ENCODE measurements at regions not wholly inside any gene's neighbourhood (a gene's known extent, or its start where the extent isn't known, plus 50 kb on each side); places are given as distances from the start of the nearest gene placed in this dataset.

DNA sequence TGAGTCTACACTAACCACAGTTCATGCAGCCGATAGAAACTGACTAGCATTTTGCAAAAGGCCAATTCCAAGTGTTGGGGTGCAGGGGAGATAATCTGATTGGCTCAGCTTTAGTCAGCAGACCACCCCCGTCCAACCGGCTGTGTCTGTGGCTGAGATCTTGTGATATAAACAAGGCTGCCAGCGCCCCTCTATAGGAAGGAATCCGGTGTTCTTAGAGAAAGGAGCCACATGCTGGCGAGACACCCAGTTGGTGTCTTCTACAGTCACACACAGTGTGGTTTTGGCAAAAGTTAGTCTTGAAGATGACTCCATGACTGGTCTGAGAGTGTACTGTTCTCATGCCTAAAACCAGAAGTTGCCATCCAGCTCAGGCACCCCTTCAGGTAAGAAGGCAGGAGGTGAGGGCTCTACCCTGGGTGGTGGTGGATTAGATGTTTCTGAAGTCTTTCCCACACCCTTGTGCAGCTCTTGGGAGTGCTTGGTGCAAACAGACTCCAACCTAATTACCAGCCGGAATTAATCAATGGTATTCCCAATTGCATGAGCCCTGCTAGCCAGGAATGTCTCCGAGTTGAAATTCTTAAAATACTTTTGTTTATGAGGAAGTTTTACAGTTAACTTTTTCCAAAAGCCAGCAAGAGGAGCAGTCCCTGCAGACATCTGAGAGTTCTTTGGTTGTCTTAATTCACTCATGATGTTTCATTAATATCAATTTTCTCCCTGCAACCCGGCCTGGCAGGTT, 172.3 kb upstream of the IRX6 start:
- peaks cover 0 to under 1% (median 0%) of the 10 kb centered on the region in 9 donors for H3K9me3 Mint-ChIP-seq
- no peaks in the 10 kb centered on the region for H3K4me1 Mint-ChIP-seq
- ATAC-seq, result no peak
- no peaks in the 10 kb centered on the region for H3K36me3 Mint-ChIP-seq
- no peak overlapping the region for H3K27ac Mint-ChIP-seq
- no peak for DNase-seq
- peaks cover 2 to 24% (median 3%) of the 10 kb centered on the region in 5 donors for H3K27me3 Mint-ChIP-seq
- POLR2A ChIA-PET, result no interaction called here
- H3K4me3 Mint-ChIP-seq, result no peak overlapping the region

DNA sequence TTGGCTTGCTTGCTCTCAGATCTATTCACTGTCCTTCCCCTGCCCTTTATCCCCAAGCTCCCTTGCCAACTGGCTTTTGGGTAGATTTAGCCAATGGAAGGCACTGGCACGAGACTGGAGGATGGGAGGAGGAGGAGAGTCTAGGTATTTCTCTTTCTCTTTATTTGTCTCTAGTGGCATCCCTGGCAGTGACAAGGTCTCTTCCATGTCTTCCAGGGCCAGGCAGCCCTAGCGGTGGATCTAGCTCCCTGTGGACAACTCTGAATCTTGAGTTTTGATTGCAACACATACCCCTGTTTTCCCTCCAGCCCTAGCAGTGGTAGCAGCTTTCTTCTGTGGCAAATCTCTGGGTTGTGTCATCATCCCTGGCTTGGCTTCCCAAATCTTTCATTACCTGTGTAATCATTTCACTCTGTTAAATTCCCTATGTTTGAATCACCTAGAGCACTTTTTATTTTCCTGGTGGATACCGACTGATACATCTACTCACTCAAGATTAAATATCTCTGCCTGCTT, 171.1 kb upstream of the IRX6 start:
- H3K4me1 Mint-ChIP-seq, result no peaks in the 10 kb centered on the region
- DNase-seq (no peak), ATAC-seq (no peak)
- H3K27ac Mint-ChIP-seq, result no peak overlapping the region
- no peak overlapping the region for H3K4me3 Mint-ChIP-seq
- H3K9me3 Mint-ChIP-seq, result peaks cover 0 to 6% (median 0%) of the 10 kb centered on the region in 9 donors
- H3K36me3 Mint-ChIP-seq, result no peaks in the 10 kb centered on the region
- POLR2A ChIA-PET, result no interaction called here
- H3K27me3 Mint-ChIP-seq, result peaks cover 2 to 27% (median 3%) of the 10 kb centered on the region in 5 donors

DNA sequence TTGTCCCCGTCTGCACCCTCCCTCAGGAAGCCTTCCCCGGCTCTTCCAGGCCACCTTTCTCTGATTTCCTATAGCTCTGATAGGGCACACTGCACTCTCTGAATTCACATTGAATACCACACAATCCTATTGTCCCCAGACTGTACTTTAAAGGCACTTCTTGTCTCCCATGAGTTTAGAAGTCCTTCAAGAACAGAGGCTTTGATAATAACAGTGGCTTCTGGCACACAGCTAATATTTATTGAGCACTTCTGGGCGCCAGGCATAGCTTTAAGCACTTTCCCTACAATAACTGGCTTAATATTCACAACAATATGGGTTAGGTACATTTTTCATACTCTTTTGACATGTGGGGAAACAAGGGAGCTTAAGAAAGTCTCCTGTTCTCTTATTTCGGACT, 169.7 kb upstream of the IRX6 start:
- DNase-seq (no peak), ATAC-seq (no peak)
- Mint-ChIP-seq H3K9me3 (peaks cover 0 to 12% (median 0%) of the 10 kb centered on the region in 9 donors), H3K27me3 (peaks cover 2 to 26% (median 3%) of the 10 kb centered on the region in 5 donors), H3K36me3 (no peaks in the 10 kb centered on the region), H3K4me1 (no peaks in the 10 kb centered on the region), H3K4me3 (no peak overlapping the region), H3K27ac (no peak overlapping the region)
- POLR2A ChIA-PET, result no interaction called here

DNA sequence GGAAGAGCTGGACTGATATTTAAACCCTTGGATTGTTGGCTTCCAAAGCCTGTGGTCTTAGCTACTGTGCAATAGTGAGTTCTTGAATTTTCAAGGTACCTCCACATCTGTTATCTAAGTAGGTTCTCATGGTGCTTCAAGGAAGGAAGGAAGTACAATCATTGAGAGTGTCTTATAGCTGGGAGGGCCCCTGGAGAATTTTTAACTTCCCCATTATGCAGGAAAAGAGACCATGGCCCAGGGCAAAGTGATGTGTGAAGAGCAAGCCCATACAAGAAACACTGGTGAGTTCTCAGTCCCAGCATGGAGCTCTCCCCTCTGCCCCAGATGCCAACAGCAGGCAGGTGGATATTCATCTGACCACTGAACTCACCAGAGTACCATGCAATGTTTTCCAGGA, 169.0 kb upstream of the IRX6 start:
- Mint-ChIP-seq H3K4me1 (no peaks in the 10 kb centered on the region), H3K9me3 (peaks cover 0 to 13% (median 0%) of the 10 kb centered on the region in 9 donors), H3K27ac (no peak overlapping the region), H3K36me3 (no peaks in the 10 kb centered on the region), H3K4me3 (no peak overlapping the region), H3K27me3 (peaks cover 0 to 30% (median 5%) of the 10 kb centered on the region in 5 donors)
- DNase-seq (no peak), ATAC-seq (no peak)
- POLR2A ChIA-PET, result no interaction called here

DNA sequence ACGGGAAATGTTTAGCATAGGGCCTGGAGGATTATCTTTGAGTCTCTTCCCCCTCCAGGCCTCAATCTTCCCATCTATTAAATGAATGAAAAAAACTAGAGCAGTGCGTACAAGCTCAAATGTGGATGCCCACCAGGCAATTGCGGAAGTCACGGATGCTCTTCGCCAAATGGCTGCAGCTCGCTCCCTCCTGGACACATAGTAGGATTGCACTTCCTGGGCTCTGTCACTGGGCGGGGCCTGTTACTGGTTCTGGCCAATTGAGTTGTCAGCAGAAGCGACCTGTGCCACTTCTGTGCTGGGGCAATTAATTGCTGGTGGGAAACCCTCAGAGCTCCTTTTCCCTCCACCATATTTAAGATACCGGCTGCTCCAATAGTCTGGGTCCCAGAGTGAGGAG, 168.2 kb upstream of the IRX6 start:
- no peaks in the 10 kb centered on the region for H3K36me3 Mint-ChIP-seq
- H3K9me3 Mint-ChIP-seq, result peaks cover 0 to 13% (median 0%) of the 10 kb centered on the region in 9 donors
- no peak overlapping the region for H3K27ac Mint-ChIP-seq
- H3K4me1 Mint-ChIP-seq, result no peaks in the 10 kb centered on the region
- ATAC-seq, result no peak
- no peak for DNase-seq
- no peak overlapping the region for H3K4me3 Mint-ChIP-seq
- POLR2A ChIA-PET, result no interaction called here
- H3K27me3 Mint-ChIP-seq, result peaks cover 0 to 30% (median 5%) of the 10 kb centered on the region in 5 donors

DNA sequence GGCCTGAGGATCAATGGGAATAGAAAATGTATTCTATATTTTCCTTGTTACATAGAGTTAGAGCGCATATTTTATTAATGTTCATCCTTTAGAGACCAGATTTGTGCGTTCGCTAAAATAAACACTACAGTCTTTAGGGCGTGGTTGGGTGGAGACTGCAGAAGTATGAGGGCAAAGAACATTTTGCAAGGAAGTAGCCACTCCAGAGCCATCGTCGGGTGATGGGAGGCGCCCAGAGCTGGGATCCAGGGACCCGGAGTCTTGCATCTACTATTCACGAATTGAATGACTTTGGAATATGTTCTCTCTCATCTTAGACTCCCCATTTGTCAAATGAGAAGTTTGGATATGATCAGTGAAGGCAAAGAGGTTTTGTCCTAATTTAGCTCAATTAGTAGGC, 154.2 kb upstream of the IRX6 start:
- no peak for ATAC-seq
- no peaks in the 10 kb centered on the region for H3K4me1 Mint-ChIP-seq
- POLR2A ChIA-PET, result no interaction called here
- DNase-seq, result no peak
- H3K27ac Mint-ChIP-seq, result no peak overlapping the region
- peaks cover 0 to 5% (median 4%) of the 10 kb centered on the region in 5 donors for H3K27me3 Mint-ChIP-seq
- no peak overlapping the region for H3K4me3 Mint-ChIP-seq
- no peaks in the 10 kb centered on the region for H3K36me3 Mint-ChIP-seq
- no peaks in the 10 kb centered on the region for H3K9me3 Mint-ChIP-seq

DNA sequence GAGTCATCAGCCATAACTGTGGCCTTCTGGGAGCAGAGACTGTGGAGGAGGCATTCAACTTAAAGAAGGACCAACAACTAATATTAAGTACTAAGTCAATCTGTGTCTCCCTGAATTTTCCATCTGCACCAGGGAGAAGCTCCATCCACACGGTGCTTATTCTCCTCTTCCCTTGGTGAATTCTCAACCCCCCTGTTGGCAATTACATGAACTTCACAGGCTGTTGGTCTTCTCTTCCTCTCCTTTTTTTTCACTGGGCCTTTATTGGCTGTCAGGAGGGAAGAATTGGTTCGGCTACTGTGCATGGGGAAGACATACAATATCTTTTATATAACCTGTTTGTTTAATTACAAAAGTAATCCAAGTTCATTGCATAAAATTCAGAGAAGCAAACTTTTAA, 152.8 kb upstream of the IRX6 start:
- POLR2A ChIA-PET, result no interaction called here
- DNase-seq (no peak), ATAC-seq (no peak)
- H3K9me3 Mint-ChIP-seq, result no peaks in the 10 kb centered on the region
- H3K27ac Mint-ChIP-seq, result no peak overlapping the region
- peaks cover 0 to 4% (median 2%) of the 10 kb centered on the region in 5 donors for H3K27me3 Mint-ChIP-seq
- H3K4me1 Mint-ChIP-seq, result no peaks in the 10 kb centered on the region
- no peaks in the 10 kb centered on the region for H3K36me3 Mint-ChIP-seq
- no peak overlapping the region for H3K4me3 Mint-ChIP-seq

DNA sequence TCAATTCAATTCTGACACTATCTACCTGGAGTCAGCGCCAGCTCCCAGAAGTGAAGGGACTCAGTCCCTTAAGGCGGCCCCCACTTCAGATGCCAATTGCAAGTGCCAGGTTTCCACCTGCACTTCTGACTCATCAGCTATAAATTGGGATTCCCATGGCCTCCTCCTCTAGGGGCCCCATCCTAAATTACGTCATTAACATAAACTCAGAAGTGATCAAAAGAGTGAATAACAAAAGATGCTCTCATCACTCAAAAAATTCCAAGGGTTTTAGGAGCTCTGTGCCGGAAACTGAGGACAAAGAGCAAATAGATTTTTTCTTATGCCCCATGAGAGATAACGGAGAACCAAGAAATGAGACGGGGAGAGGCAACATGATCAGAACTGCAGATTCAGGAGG, 148.6 kb upstream of the IRX6 start:
- ATAC-seq (no peak), DNase-seq (no peak)
- H3K36me3 Mint-ChIP-seq, result no peaks in the 10 kb centered on the region
- H3K4me1 Mint-ChIP-seq, result no peaks in the 10 kb centered on the region
- H3K27me3 Mint-ChIP-seq, result peaks cover 0 to 8% (median 3%) of the 10 kb centered on the region in 5 donors
- no peak overlapping the region for H3K27ac Mint-ChIP-seq
- H3K4me3 Mint-ChIP-seq, result no peak overlapping the region
- H3K9me3 Mint-ChIP-seq, result no peaks in the 10 kb centered on the region
- POLR2A ChIA-PET, result no interaction called here

DNA sequence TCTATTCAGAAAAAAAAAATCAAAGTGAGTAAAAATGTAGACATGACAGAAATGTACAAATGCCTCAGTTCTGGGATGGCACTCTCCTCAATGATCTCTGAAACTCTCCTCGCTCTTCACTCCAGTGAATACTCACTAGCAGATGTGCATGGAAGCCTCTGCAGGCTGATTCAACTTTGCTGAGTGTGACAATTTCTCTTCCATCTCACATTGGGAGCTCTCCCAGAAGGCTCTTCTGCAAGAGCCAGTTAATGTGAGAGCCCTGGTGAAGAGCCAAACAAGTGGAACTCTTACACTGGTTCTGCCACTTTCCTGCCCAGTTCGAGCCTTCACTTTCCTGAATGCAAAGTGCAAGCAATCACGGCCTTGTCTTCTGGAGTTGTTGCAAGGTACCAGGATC, 147.1 kb upstream of the IRX6 start:
- Mint-ChIP-seq H3K9me3 (no peaks in the 10 kb centered on the region), H3K27ac (no peak overlapping the region), H3K4me1 (no peaks in the 10 kb centered on the region), H3K4me3 (no peak overlapping the region), H3K36me3 (no peaks in the 10 kb centered on the region), H3K27me3 (peaks cover 0 to 8% (median 3%) of the 10 kb centered on the region in 5 donors)
- DNase-seq (no peak), ATAC-seq (no peak)
- POLR2A ChIA-PET, result no interaction called here

DNA sequence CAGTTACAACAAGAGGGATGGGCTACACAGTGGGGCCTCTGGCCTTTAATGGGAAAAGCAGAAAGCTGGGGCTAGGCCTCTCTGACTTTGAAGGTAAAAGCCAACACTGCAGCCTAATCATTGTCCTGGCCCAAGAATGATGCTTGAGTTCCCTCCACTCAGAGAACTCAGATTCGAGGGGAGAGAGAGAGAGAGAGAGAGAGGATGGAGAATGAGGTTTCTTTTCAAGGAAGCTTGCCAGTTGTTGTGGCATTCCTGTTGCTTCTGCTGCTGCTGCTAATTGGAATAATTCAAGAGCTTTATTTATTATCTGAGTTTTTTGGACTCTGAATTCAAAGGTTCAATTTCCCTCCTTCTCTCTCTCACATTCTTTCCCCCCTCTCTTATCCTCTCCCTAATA, 144.6 kb upstream of the IRX6 start:
- no peak for DNase-seq
- peaks cover 0 to 6% (median 5%) of the 10 kb centered on the region in 5 donors for H3K27me3 Mint-ChIP-seq
- H3K9me3 Mint-ChIP-seq, result no peaks in the 10 kb centered on the region
- H3K4me1 Mint-ChIP-seq, result no peaks in the 10 kb centered on the region
- H3K4me3 Mint-ChIP-seq, result no peak overlapping the region
- no peaks in the 10 kb centered on the region for H3K36me3 Mint-ChIP-seq
- no peak overlapping the region for H3K27ac Mint-ChIP-seq
- no peak for ATAC-seq
- POLR2A ChIA-PET, result no interaction called here

DNA sequence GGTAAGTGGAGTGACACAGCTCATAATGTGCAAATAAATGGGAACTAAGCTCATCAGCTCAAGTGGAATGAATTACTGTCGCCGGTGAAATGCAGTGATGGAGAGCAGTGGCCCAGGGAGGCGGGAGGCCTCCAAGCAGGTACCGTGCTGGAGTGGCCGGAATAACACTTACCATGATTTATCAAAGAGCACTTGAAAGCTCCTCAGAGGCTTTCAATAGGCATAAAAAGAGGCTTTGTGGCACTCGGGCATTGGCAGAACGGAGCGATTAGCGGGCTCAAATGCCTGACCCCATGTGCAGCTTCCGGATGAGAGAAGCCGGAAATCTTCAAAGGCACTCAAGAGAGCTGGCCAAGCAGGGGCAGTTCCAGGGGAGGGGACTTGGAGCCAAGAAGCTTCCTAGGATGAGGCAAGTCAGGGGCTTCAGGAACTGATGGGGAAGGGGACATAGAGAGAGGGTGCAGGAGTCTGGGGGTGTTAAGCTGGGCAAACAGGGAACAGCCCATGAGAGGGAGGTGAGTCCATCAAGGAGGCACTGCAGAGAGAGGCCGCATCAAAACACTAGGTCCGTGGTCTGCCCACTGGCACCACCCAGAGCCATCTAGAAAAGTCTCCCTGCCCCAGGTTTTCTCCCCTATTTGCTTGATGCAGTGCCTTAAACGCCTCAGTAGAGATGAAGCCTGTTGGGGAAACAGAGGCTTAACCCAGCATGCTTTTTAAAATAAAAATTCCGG, 144.0 kb upstream of the IRX6 start:
- ATAC-seq, result no peak
- POLR2A ChIA-PET, result no interaction called here
- H3K36me3 Mint-ChIP-seq, result no peaks in the 10 kb centered on the region
- H3K27ac Mint-ChIP-seq, result no peak overlapping the region
- no peak overlapping the region for H3K4me3 Mint-ChIP-seq
- DNase-seq, result no peak
- H3K27me3 Mint-ChIP-seq, result peaks cover 0 to 12% (median 5%) of the 10 kb centered on the region in 5 donors
- H3K4me1 Mint-ChIP-seq, result no peaks in the 10 kb centered on the region
- H3K9me3 Mint-ChIP-seq, result no peaks in the 10 kb centered on the region

DNA sequence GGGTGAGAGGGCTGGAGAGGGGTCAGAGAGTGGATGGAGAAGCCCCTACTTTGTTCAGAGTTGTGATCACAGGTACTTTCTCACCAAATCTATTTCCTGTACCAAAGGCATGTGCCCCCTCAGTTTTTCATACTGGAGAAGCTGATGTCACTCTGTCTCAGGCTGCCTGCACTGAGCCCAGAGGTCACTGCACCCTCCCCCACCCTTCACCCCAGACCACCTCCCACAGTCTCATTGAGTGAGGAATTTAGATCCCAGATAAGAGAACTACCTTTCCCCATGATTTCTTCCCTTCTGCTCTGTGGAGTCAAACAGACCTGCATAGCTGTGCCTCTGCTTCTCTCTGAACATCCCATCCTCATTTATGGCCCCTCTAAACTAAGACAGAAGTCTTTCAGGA, 140.0 kb upstream of the IRX6 start:
- Mint-ChIP-seq H3K36me3 (no peaks in the 10 kb centered on the region), H3K9me3 (peaks cover 0 to 5% (median 0%) of the 10 kb centered on the region in 9 donors), H3K27ac (no peak overlapping the region), H3K4me1 (no peaks in the 10 kb centered on the region), H3K4me3 (no peak overlapping the region), H3K27me3 (peaks cover 4 to 35% (median 15%) of the 10 kb centered on the region in 5 donors)
- POLR2A ChIA-PET, result no interaction called here
- ATAC-seq (no peak), DNase-seq (no peak)

DNA sequence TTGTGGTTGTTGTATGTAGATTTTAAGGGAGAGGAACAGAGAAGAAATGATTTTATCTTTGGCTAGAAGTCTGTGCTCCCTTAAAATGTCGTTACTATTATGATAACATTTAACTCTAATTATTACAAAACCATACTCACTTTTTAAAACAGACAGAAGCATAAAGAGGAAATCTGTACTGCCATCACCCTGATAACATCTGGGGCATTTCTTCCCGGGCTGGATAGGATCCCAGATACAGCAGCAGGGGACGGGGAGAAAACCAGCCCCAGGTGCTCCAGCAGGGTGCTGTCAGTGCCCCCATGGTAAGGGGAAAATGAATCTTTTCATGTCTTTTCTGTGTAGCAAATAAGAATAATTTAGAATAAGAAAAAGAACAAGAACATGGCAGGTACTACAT, 139.4 kb upstream of the IRX6 start:
- Mint-ChIP-seq H3K4me1 (no peaks in the 10 kb centered on the region), H3K36me3 (no peaks in the 10 kb centered on the region), H3K27me3 (peaks cover 7 to 35% (median 15%) of the 10 kb centered on the region in 5 donors), H3K4me3 (no peak overlapping the region), H3K27ac (no peak overlapping the region), H3K9me3 (peaks cover 0 to 5% (median 0%) of the 10 kb centered on the region in 9 donors)
- DNase-seq (no peak), ATAC-seq (no peak)
- POLR2A ChIA-PET, result no interaction called here

Data from naive thymus-derived CD8-positive, alpha-beta T cell (primary cell).